GM21423 (cell line): ENCODE measurements at regions not wholly inside any gene's neighbourhood (a gene's known extent, or its start where the extent isn't known, plus 50 kb on each side); places are given as distances from the start of the nearest gene placed in this dataset.
"Not testable (repeated sequence)": the region's sequence is repeated elsewhere in the genome, so short reads cannot be mapped to it uniquely, and the experiment has no call there.

Source experiments
- ATAC-seq: cut with Tn5 transposase; IDR thresholded peaks from one replicate; pipeline ENCODE4 v1.9.1; 2021; ENCODE audit warnings: mild to moderate bottlenecking, moderate library complexity; ENCODE audit not compliant: unreplicated experiment

DNA sequence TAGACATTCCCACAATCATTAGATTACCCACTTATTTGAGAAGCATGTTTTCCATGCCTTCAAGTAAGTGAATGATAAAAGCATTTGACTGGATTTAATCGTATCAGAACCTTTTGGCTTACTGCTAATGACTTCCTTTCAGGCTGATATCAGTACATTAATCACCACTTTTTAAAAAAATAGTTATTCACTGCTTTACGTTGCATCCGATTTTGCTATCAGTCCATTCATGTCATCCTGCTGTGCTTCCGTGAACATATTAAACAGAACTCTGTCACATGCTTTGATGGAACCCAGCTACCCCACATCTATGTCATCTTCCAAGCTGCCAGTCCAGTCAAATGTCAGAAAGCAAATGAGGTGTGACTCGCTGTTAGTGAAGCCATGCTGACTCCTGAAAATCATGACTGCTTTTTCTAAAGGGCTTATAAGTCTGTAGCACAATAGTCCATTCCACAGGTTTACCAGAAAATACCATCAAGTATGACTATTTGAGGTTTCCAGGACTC is 440.9 kb downstream of the IRS2 start:
- no peak for ATAC-seq

DNA sequence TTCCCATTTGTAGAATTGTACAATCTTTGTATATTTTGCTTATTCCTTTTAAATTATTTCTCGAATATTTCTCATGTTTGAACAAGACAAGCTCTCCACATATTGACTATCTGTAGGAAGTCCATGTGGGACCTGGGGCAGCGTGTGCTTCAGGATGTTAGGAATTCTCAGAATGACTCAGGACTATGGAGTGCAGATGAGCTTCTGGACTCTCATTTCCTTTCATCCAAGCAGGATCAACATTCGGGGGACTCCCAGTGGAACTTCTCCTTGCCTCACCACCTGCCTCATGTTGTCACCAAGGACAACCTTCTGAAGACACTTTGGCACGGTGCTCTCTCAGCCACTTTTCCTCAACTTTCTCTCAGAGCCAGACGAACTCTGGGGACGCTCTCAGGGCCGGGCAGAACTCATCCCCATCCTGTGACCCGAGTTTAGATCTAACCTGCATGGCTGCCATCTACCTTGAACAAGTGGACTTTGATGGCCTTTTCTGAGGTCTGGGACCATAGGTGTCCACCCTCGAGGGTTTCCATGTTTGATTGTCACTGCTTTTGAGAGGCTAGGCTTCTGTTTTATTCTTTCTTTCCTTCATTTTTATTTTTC is 441.7 kb downstream of the IRS2 start:
- no peak for ATAC-seq

DNA sequence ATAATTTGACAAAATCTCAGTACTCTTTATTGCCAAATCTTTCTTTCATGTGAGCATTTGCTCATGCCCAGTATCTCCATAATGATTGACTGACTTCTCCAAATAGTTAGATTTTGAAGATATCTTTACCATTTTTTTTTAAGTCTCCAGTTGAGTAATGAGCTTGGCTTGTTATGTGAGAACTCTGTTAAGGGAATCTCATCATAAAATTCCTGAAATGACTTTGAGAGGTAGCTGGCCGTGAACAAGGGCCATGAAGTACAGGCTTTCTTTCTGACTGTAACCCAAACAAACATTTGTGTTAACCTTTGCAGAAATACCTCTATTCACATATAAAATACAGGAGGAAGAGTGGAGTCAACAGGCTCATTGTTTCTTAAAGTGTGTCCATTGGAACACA is 449.7 kb downstream of the IRS2 start:
- no peak for ATAC-seq

DNA sequence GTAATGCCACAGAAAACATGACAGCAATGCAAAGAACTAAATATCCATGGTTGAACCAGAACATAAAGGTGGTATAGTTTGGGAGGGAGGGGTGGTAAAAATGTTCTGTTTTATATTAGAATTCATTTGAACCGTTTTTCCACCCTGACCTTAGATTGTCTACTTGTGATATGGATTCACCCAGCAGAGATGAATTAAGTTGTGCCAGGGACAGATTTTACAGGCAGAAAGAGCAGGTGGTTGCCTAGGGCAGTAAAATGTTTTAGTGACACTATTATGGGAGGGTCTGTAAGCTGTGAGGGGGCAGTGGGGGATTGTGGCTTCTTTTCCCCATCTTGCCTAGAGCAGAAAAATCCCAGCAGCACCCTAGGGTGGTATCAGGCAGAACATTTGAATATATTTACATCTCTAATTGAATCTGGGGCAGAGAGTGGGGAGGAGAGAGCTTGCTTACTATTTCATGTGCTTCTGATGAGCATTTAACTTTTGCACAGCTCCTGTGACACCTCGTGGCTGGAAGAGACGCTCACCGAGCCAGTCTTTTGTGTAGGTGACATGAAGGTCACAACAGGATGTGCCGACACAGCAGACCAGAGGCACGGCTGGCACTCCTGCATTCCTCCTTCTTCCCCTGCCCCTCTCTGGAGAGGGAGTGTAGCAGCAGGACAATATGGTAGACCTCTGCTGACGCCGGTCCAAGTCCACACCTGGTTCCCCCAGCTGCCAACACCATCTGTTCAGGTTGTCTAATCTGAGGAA is 452.3 kb downstream of the IRS2 start:
- no peak for ATAC-seq

DNA sequence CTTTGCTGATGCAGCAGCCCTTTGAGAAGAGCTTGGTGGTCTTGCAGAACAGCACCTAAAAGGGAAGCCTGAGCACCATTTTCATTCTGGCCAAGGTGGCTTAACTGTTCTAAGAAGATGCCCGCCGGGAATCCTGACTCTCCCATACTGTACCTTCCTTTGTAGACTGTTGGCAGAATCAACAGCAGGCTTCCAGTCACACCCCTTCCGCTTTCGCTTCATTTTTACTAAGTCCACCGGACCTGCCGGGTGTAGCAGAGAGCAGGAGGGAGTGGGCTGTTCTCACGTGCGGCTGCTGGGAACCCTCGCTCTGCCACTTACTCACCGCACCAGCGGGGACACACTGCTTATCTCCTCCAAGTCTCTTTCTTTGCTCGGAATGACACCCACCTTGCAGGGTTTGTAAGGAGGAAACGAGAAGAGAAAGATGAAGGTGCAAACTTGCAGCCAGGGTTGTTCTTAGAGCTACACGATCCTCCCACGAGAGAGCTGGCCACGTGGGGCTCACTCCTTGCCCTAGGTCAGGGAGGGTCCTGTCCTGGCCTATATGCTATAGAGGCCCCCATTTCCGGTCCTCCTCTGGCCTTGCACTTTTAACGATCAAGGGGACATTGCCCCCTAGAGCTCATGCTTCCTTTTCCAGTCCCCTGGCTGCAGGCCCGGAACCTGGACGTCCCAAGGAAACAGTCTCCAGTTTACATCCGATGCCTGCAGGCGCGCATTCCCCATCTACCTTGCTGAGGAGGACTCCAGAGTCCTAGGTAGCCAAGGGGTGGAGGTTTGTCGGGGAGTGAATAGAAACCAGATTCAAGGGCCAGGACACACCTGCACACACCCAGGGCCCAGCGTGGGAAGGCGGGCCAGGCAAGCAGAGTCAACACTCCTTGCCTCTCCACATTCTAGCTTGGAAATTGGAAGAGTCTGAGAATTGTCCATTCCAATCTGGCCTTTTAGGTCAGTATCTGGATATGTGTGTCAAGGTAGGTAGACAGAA is 453.6 kb downstream of the IRS2 start:
- ATAC-seq = no peak

DNA sequence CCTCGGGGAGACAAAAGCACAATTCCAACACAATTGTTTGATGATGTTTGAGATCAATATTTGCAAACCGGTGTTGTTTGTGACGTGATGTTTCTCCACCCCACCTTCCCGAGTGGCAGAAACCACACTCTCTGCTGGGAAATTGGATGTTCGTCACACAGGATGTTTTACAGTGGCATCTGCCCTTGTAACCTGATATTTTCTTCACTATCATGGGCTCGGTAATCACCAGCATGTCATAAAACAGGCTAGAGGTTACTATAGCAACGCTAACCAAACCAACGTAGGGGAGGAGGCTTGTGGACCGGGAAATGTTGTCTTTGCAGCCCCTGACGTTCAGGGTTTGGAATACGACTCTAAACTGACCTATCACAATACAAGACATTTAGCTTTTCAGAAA is 454.5 kb downstream of the IRS2 start:
- no peak for ATAC-seq

DNA sequence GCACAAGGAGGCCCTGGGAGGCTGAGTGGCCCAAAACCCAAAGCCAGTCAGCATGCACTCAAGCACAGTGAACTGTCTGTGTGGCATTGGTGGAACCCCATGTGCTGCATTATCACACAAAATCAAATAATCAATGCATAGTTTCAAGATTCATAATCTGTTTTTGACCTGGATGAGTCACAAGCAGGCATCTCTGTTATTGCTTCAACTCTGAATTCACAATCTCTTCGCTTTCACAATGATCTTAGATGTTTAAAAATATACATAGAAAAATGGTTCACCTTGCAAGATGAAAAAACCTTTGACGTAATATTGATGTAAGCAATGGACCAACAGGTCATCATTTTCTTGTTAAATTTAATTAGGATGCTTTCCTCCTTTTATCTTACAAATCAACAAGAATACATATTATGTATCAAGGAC is 455.4 kb downstream of the IRS2 start:
- ATAC-seq = no peak

DNA sequence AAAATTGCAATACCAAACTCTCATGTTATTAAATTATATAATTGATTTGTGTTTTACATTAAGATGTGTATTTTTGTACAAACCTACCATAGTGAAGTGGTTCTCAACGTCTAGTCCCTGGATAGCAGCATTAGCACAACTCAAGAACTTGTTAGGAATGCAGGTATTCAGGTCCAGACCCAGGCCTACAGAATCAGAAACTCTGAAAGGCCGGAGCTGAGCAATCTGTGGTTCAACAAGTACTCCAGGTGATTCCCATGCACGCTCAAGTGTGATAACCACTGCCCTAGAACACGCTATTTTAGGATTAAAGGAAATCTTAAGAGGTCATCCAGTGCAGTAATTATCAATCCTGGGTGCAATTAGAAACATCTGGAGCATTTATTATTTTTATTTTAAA is 456.3 kb downstream of the IRS2 start:
- no peak for ATAC-seq

DNA sequence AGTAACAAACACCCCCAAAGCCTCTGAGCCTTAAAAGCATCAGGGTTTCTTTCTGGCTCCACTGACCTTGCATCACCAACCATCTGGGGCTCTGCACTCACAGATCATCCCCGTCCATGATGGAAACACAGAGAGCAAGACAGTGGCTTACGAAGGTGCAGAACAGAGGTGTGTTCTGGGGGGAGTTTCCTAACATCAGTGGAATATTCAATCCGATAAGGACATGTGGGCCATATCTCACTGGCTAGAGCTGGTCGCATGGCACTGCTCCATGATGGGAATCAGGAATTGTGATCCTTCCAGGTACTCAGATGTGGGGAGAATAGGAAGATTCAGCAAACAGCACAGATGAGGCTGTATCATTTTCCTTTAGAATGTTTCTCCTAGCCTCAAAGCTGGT is 457.2 kb downstream of the IRS2 start:
- no peak for ATAC-seq

DNA sequence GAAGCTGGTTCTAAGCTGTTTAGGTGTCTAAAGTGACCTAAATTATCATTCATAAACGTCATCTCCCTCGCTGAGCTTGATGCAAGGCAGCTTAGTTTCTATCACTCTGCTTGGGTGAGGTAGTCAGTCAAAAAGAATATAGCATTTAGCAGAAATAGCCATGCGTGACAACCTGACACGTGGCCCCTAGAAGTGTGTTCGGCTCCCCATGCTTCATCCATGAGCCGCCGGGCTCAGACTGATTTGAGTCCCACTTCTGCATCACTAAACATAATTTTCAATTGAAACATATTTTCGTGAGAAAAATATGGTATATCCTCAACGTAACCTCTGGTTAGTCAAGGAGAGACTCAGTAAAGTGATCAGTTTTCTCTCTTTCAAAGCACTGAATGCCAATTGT is 459.8 kb downstream of the IRS2 start:
- ATAC-seq = no peak

DNA sequence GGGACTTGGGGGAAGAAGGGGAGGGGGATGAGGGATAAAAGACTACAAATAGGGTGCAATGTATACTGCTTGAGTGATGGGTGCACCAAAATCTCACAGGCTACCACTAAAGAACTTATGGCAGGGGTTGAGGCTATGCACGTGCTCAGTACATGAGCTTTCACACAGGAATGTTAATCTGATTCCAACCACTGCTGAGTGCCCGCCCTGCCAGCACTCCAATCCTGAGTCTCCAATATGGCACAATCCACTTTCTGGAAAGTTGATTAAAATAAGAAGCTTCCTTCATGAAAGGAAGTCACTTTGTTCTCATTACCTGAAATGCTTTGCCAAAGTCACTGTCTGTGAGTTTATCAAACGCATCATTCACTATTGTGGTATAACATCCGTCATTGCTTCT is 463.0 kb downstream of the IRS2 start:
- ATAC-seq = no peak

DNA sequence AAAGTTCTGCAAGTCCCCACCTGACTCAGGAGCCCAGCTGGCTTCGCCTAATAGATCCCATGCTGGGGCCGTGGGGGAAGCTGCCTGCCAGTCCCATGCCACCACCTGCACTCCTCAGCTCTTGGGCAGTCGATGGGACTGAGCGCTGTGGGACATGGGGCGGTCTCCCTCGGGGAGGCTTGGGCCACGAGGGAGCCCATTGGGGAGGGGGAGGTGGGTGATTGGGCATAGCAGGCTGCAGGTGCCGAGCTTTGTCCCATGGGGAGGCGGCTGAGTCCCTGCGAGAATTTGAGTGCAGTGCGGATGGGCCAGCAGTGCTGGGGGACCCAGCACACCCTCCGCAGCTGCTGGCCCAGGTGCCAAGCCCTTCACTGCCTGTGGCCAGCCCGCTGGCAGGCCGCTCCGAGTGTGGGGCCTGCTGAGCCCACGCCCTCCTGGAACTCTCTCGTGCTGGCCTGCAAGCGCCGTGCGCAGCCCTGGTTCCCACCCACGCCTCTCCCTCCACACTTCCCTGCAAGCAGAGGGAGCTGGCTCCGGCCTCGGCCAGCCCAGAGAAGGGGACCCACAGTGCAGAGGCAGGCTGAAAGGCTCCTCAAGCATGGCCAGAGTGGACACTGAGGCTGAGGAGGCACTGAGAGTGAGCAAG is 467.3 kb downstream of the IRS2 start:
- no peak for ATAC-seq

DNA sequence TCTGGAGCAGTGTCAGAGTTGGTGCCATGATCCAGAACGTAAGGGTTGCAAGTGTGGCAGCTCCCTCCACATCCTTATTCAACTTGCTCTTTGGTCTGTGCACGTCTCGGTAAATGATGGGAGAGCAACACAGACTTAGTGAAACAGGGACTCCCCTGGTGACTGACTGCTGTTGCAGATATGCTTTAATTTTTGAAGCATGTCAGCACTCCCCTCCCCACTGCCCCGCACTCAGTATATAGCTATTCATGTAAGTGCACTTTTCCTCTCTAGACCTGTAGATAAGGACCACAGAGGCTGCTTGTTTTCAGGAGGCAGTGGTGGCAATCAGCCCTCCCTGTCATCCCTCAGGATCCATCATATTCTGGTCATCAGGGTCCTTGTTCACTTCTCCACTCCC is 470.9 kb downstream of the IRS2 start:
- ATAC-seq = no peak

DNA sequence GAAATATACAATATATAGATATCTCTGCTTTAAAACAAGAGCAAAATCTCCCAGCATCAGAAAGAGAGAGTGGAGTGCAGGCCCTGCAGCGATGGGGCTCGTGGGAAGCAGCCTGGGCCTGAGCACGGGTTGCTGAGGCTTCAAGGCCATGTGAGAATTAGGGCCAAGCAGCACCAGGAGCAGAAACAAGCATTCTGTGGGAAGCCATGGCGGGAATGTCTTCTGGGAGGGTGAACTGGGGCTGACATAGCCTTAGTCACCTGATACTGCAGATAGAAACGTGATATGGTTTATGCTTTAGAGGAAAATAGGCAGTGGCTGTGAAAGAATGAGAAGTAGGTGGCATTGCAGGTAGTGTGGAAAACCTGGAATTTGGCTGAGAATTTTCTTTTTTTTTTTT is 472.3 kb downstream of the IRS2 start:
- no peak for ATAC-seq

DNA sequence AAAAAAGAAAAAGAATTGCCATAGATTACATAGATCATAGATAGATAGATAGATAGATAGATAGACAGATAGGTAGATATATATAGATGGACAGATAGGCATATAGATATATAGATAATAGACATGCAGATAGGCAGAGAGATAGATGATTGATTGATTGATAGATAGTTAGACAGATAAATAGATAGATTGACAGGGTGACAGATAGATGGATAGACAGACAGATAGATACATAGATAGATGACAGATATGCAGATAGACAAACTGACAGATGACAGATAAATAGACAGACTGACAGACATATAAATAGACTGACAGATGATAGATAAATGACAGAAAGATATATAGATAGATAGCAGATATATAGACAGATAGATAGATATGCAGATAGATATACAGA is 474.0 kb downstream of the IRS2 start:
- no peak for ATAC-seq

DNA sequence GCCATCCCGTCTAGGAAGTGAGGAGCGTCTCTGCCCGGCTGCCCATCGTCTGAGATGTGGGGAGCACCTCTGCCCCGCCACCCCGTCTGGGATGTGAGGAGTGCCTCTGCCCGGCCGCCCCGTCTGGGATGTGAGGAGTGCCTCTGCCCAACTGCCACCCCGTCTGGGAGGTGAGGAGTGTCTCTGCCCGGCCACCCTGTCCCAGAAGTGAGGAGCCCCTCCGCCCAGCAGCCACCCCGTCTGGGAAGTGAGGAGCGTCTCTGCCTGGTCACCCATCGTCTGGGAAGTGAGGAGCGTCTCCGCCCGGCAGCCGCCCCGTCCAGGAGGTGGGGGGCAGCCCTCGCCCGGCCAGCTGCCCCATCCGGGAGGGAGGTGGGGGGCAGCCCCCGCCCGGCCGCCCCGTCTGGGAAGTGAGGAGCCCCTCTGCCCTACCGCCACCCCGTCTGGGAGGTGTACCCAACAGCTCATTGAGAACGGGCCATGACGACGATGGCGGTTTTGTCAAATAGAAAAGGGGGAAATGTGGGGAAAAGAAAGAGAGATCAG is 474.9 kb downstream of the IRS2 start:
- ATAC-seq = not testable (repeated sequence)

DNA sequence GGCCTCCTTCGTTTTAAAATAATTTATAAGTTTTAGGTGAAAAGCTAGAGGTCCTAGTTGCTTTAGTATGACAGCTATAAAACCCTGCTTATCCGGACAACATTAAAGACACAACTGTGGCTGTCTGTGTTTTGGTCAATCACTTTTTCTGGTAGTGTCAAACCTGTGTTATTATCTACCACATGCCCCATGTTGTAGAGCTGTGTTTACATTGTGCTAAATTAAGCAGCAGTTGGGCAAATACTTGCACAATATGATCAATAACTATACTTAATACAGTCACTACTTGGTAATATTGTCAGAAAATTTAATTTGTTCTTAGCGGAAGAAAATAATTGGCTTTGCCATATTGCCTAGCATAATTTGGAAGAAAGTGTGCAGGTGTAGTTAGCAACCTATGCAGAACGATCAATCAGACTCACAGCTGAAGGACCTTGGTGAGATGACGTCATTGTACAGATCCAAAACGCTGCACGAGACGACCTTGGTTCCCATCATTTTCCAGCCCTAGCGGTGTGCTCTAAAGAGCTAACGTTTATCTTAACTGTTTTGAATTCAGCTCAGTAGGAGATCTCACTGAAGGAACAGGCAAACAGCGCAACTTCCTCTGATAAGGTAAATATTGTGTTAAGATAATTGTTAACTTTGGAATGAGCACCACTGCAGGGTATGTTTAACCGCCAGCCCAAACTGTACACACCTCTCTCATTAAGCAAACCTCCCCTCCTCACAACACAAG is 476.6 kb downstream of the IRS2 start:
- ATAC-seq = no peak

DNA sequence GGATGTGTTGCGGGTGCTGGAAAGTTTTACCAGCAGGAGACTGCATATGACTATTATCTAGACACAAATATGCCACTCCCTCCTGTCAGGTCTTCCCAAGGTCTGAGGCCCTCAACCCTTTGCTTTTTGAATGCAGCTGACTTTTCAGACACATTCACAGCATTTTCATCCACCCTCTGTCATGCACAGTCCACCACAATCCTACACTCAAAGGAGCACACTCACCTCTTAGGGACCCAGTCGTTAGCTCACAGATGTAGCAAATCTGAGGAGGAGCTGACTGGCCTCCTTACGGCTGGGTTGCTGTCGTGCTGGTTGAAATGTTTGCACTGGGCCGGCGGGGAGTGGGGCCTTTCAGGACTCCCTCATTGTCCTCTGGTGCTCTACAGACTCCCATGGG is 479.4 kb downstream of the IRS2 start:
- no peak for ATAC-seq

DNA sequence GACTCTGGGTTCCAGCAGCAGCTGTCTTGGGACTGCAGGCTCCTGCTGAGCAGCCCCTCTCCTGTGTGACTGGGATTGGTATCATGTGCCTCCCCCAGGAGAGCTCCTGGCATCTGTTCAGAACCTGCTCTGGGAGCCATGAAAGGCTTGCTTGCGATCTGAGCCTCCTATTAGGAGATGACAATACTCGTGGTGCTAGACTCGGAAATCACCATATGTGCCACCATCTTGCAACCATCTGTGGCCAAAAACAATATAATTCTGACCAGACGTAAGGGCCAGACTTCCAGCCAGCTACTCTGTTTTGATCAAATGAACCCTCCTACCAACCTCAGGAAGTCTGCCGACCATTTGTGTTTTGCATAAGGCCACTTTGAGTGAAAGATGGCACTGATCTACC is 484.7 kb downstream of the IRS2 start:
- ATAC-seq = no peak

DNA sequence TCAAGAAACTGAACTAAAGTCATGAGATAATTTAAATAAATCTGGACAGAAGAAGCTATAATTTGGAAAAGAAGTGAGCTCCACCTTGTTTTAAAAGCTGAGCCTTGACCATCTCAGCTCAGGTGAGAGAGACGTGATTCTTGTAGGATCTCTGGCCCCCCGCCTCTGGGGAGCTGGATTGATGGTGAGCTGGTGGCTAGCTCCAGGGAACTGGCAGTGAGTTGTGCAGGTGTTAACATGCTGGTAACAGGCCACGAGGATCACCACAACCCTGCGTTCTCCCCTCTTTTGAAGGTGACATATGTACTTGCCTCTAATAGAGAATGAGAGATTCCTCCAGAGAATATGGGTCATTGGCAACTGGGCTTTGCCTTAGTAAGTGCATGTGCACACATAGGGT is 485.1 kb downstream of the IRS2 start:
- no peak for ATAC-seq
